ENCODE measurements at regions not wholly inside any gene's neighbourhood (a gene's known extent, or its start where the extent isn't known, plus 50 kb on each side); places are given as distances from the start of the nearest gene placed in this dataset.
"Not testable (repeated sequence)": the region's sequence is repeated elsewhere in the genome, so short reads cannot be mapped to it uniquely, and the experiment has no call there.

GRCh38 chrX:125205918-125206665 is 113.6 kb upstream of the TEX13C start:
- Histone ChIP-seq H3K4me3 (ENCODE audit: low read depth, low read length) (peak overlapping the region; percentile 55), H3K27ac (ENCODE audit: low read depth, low read length) (peak overlapping the region; percentile 55), H3K4me1 (ENCODE audit: control insufficient read depth, insufficient read depth, low read length) (peaks cover 9% of the 10 kb centered on the region), H3K27me3 (ENCODE audit: control insufficient read depth, insufficient read depth, low read length) (peaks cover 19% of the 10 kb centered on the region), H3K9me3 (ENCODE audit: control insufficient read depth, insufficient read depth, low read length) (no peaks in the 10 kb centered on the region), H3K36me3 (ENCODE audit: control insufficient read depth, insufficient read depth, low read length) (no peaks in the 10 kb centered on the region)
- WGBS (ENCODE audit: insufficient coverage) = 27% methylated on average over 12 of the region's 25 CpGs
- DNase-seq (ENCODE audit: low read depth in 4 of 6, low spot score in 6 of 6) = peak in 2 of 6 donors; percentile 73 to 91

GRCh38 chrX:125210146-125210545 is 109.5 kb upstream of the TEX13C start:
- no peaks in the 10 kb centered on the region for H3K36me3 ChIP-seq (ENCODE audit: control insufficient read depth, insufficient read depth, low read length)
- no peak overlapping the region for H3K4me3 ChIP-seq (ENCODE audit: low read depth, low read length)
- WGBS (ENCODE audit: insufficient coverage) = no CpG with 5 or more reads among the region's 1 CpG
- H3K27ac ChIP-seq (ENCODE audit: low read depth, low read length) = no peak overlapping the region
- DNase-seq (ENCODE audit: low read depth in 4 of 6, low spot score in 6 of 6) = no peak
- no peaks in the 10 kb centered on the region for H3K4me1 ChIP-seq (ENCODE audit: control insufficient read depth, insufficient read depth, low read length)
- H3K27me3 ChIP-seq (ENCODE audit: control insufficient read depth, insufficient read depth, low read length) = no peaks in the 10 kb centered on the region
- H3K9me3 ChIP-seq (ENCODE audit: control insufficient read depth, insufficient read depth, low read length) = no peaks in the 10 kb centered on the region

- Histone ChIP-seq H3K4me1 (ENCODE audit: control insufficient read depth, insufficient read depth, low read length) (no peaks in the 10 kb centered on the region), H3K9me3 (ENCODE audit: control insufficient read depth, insufficient read depth, low read length) (no peaks in the 10 kb centered on the region), H3K4me3 (ENCODE audit: low read depth, low read length) (no peak overlapping the region), H3K36me3 (ENCODE audit: control insufficient read depth, insufficient read depth, low read length) (no peaks in the 10 kb centered on the region), H3K27me3 (ENCODE audit: control insufficient read depth, insufficient read depth, low read length) (no peaks in the 10 kb centered on the region), H3K27ac (ENCODE audit: low read depth, low read length) (no peak overlapping the region)
- DNase-seq (ENCODE audit: low read depth in 4 of 6, low spot score in 6 of 6) = no peak
- 37% methylated on average over 3 of the region's 4 CpGs for WGBS (ENCODE audit: insufficient coverage)
Observed at GRCh38 chrX:125219852-125220251, 99.8 kb upstream of the TEX13C start.

- Histone ChIP-seq H3K9me3 (ENCODE audit: control insufficient read depth, insufficient read depth, low read length) (no peaks in the 10 kb centered on the region), H3K36me3 (ENCODE audit: control insufficient read depth, insufficient read depth, low read length) (no peaks in the 10 kb centered on the region), H3K27me3 (ENCODE audit: control insufficient read depth, insufficient read depth, low read length) (no peaks in the 10 kb centered on the region), H3K4me1 (ENCODE audit: control insufficient read depth, insufficient read depth, low read length) (no peaks in the 10 kb centered on the region), H3K27ac (ENCODE audit: low read depth, low read length) (no peak overlapping the region), H3K4me3 (ENCODE audit: low read depth, low read length) (no peak overlapping the region)
- no CpG with 5 or more reads among the region's 1 CpG for WGBS (ENCODE audit: insufficient coverage)
- DNase-seq (ENCODE audit: low read depth in 4 of 6, low spot score in 6 of 6) = no peak
Observed at GRCh38 chrX:125236955-125237354, 82.7 kb upstream of the TEX13C start.

GRCh38 chrX:125248931-125249330 is 70.7 kb upstream of the TEX13C start:
- H3K4me3 ChIP-seq (ENCODE audit: low read depth, low read length) = no peak overlapping the region
- no peaks in the 10 kb centered on the region for H3K36me3 ChIP-seq (ENCODE audit: control insufficient read depth, insufficient read depth, low read length)
- DNase-seq (ENCODE audit: low read depth in 4 of 6, low spot score in 6 of 6) = peak in 1 of 6 donors; percentile 1
- H3K27ac ChIP-seq (ENCODE audit: low read depth, low read length) = no peak overlapping the region
- no peaks in the 10 kb centered on the region for H3K27me3 ChIP-seq (ENCODE audit: control insufficient read depth, insufficient read depth, low read length)
- H3K9me3 ChIP-seq (ENCODE audit: control insufficient read depth, insufficient read depth, low read length) = no peaks in the 10 kb centered on the region
- no peaks in the 10 kb centered on the region for H3K4me1 ChIP-seq (ENCODE audit: control insufficient read depth, insufficient read depth, low read length)

- H3K9me3 ChIP-seq (ENCODE audit: control insufficient read depth, insufficient read depth, low read length); H3K27me3 ChIP-seq (ENCODE audit: control insufficient read depth, insufficient read depth, low read length); DNase-seq (ENCODE audit: low read depth in 4 of 6, low spot score in 6 of 6); H3K27ac ChIP-seq (ENCODE audit: low read depth, low read length); H3K4me1 ChIP-seq (ENCODE audit: control insufficient read depth, insufficient read depth, low read length); H3K36me3 ChIP-seq (ENCODE audit: control insufficient read depth, insufficient read depth, low read length); H3K4me3 ChIP-seq (ENCODE audit: low read depth, low read length): not testable (repeated sequence)
- WGBS (ENCODE audit: insufficient coverage) = 97% methylated on average over 9 of the region's 20 CpGs
Observed at GRCh38 chrX:125255759-125256158, 63.9 kb upstream of the TEX13C start.

GRCh38 chrX:125262836-125263235 is 56.8 kb upstream of the TEX13C start:
- peaks cover 5% of the 10 kb centered on the region for H3K9me3 ChIP-seq (ENCODE audit: control insufficient read depth, insufficient read depth, low read length)
- no peaks in the 10 kb centered on the region for H3K27me3 ChIP-seq (ENCODE audit: control insufficient read depth, insufficient read depth, low read length)
- H3K4me3 ChIP-seq (ENCODE audit: low read depth, low read length) = no peak overlapping the region
- no peak overlapping the region for H3K27ac ChIP-seq (ENCODE audit: low read depth, low read length)
- H3K4me1 ChIP-seq (ENCODE audit: control insufficient read depth, insufficient read depth, low read length) = no peaks in the 10 kb centered on the region
- 82% methylated on average over 4 of the region's 6 CpGs for WGBS (ENCODE audit: insufficient coverage)
- H3K36me3 ChIP-seq (ENCODE audit: control insufficient read depth, insufficient read depth, low read length) = no peaks in the 10 kb centered on the region
- no peak for DNase-seq (ENCODE audit: low read depth in 4 of 6, low spot score in 6 of 6)

GRCh38 chrX:125266153-125266660 is 53.5 kb upstream of the TEX13C start:
- WGBS (ENCODE audit: insufficient coverage) = 90% methylated on average over 4 of the region's 4 CpGs
- H3K36me3 ChIP-seq (ENCODE audit: control insufficient read depth, insufficient read depth, low read length) = no peaks in the 10 kb centered on the region
- no peak overlapping the region for H3K27ac ChIP-seq (ENCODE audit: low read depth, low read length)
- H3K4me1 ChIP-seq (ENCODE audit: control insufficient read depth, insufficient read depth, low read length) = no peaks in the 10 kb centered on the region
- no peaks in the 10 kb centered on the region for H3K27me3 ChIP-seq (ENCODE audit: control insufficient read depth, insufficient read depth, low read length)
- DNase-seq (ENCODE audit: low read depth in 4 of 6, low spot score in 6 of 6) = no peak
- H3K4me3 ChIP-seq (ENCODE audit: low read depth, low read length) = no peak overlapping the region
- peaks cover 5% of the 10 kb centered on the region for H3K9me3 ChIP-seq (ENCODE audit: control insufficient read depth, insufficient read depth, low read length)

Measured in spinal cord (tissue), 9 donors.